Thoracic aorta (tissue), 2 donors: ENCODE measurements at regions not wholly inside any gene's neighbourhood (a gene's known extent, or its start where the extent isn't known, plus 50 kb on each side); places are given as distances from the start of the nearest gene placed in this dataset.

ENCODE experiments used
- ATAC-seq: fragments of 150-250 bp; one replicate; pipeline ENCODE4 v1.8.0; 2017; ENCODE audit warnings: low read depth; ENCODE audit not compliant: insufficient number of reproducible peaks, low FRiP score
- DNase-seq: peaks from one replicate; pipeline ENCODE4 v3.0.0-alpha.2; 2020; ENCODE audit warnings: low spot score
- H3K27ac ChIP-seq, 2 donors: fragments of 200-600 bp; sonication (generic); 1 replicate in 1 of 2; 2 replicates in 1 of 2; pipeline ENCODE4 v1.5.1; 2016; ENCODE audit warnings: mild to moderate bottlenecking in 2 of 2, moderate library complexity in 2 of 2
- H3K27me3 ChIP-seq: fragments of 200-600 bp; sonication (generic); replicated peaks from 2 replicates; pipeline ENCODE4 v1.6.0; 2016; ENCODE audit warnings: mild to moderate bottlenecking; ENCODE audit not compliant: insufficient read depth
- H3K36me3 ChIP-seq: fragments of 200-600 bp; sonication (generic); one replicate; pipeline ENCODE4 v1.5.1; 2016
- H3K4me1 ChIP-seq, 2 donors: fragments of 200-600 bp; sonication (generic); 1 replicate in 1 of 2; 2 replicates in 1 of 2; pipeline versions ENCODE4 v1.5.1 to v1.6.0; 2016; ENCODE audit warnings: low read depth in 2 of 2, mild to moderate bottlenecking in 1 of 2; ENCODE audit not compliant: control insufficient read depth in 1 of 2
- H3K4me3 ChIP-seq: fragments of 200-600 bp; sonication (generic); 2 replicates; pipeline ENCODE4 v1.5.1; 2016; ENCODE audit warnings: mild to moderate bottlenecking
- H3K9me3 ChIP-seq: fragments of 200-600 bp; sonication (generic); 2 replicates; pipeline ENCODE4 v1.5.1; 2016
- CTCF ChIP-seq: fragments of 200-600 bp; sonication (generic); IDR thresholded peaks from one replicate; pipeline ENCODE4 v1.5.1; 2019; ENCODE audit warnings: antibody characterized with exemption

- no peak for TF ChIP-seq CTCF
- DNase-seq (no peak), ATAC-seq (no peak)
- Histone ChIP-seq H3K27ac (no peak overlapping the region), H3K27me3 (no peaks in the 10 kb centered on the region), H3K4me3 (no peak overlapping the region), H3K4me1 (no peaks in the 10 kb centered on the region), H3K36me3 (no peaks in the 10 kb centered on the region), H3K9me3 (peaks cover 5% of the 10 kb centered on the region)
Observed at GRCh38 chr19:29395111-29395733, 130.6 kb upstream of the VSTM2B start.

DNA sequence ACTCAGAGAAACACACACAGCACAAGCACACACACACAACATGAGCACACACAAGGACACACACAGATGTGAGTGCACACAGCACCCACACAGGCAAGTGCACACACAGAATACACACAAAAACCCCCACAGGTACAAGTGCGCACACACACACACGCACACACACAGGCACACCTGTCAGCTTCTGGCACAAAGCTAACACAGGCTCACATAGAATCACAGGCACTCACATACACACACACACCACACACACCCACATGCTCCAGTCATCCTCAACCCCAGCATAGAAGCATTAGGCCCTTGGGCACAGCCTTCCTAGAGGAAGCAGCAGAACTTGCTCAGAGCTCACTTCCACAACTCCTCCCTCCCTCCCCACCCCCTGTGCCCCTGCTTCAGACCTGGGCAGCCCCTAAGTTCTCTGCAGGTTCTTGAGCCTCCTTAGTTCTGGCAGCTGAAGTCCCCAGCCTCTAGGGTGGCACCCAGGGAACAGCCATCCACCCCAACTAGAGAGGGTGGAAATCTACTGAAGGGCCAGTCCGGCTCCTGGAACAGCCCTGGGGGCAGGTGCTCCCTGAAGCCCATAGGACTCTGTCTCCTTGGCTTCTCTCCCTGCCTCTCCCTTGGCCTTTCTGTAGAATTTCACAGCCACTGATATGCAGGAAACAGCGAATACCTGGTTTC, 129.9 kb upstream of the VSTM2B start:
- H3K27ac ChIP-seq, result no peak overlapping the region
- DNase-seq (no peak), ATAC-seq (no peak)
- H3K4me3 ChIP-seq, result no peak overlapping the region
- no peaks in the 10 kb centered on the region for H3K27me3 ChIP-seq
- no peak for TF ChIP-seq CTCF
- H3K36me3 ChIP-seq, result no peaks in the 10 kb centered on the region
- peaks cover 5% of the 10 kb centered on the region for H3K9me3 ChIP-seq
- no peaks in the 10 kb centered on the region for H3K4me1 ChIP-seq

DNA sequence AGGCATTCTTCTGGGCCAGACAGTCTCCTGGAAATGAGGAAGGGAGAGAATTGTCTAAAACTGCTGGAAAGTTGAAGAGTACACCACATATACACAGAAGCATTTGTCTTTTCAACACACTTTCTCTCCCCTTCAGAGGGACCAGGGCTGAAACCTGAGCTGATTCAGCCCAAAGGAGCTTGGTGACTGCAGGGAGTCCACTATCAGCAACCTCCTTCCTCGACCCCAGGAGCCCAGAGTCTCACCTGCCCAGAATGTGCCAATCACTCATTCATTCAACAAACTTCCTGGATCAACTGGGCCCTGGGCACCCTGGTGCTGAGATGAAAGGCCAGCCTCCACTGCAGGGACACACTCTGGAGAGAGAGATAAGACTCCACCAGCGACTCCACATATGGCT, 128.9 kb upstream of the VSTM2B start:
- Histone ChIP-seq H3K27ac (no peak overlapping the region), H3K36me3 (no peaks in the 10 kb centered on the region), H3K4me3 (no peak overlapping the region), H3K9me3 (no peaks in the 10 kb centered on the region), H3K27me3 (no peaks in the 10 kb centered on the region), H3K4me1 (no peaks in the 10 kb centered on the region)
- no peak for TF ChIP-seq CTCF
- ATAC-seq, result no peak
- DNase-seq, result no peak

DNA sequence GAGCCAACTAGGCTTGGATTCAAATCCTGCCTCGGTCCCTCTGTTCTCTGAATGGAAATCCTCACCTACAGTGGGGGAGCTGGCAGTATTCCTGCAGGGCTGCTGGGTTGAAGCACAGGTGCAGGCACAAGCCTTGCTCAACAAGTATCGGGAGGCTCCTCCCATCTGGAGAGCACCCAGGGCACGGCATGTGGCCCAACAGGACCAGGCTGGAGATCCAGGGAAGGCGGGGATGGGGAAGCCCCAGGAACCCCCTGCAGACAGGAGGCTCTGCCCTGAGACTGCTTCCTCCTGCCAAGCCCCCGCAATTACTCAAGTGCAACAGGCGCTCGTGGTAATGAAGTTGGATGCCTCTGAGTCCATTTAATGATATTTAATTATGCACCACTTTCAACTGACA, 128.0 kb upstream of the VSTM2B start:
- Histone ChIP-seq H3K27me3 (no peaks in the 10 kb centered on the region), H3K36me3 (no peaks in the 10 kb centered on the region), H3K9me3 (no peaks in the 10 kb centered on the region), H3K4me1 (no peaks in the 10 kb centered on the region), H3K4me3 (no peak overlapping the region), H3K27ac (no peak overlapping the region)
- no peak for DNase-seq
- ATAC-seq, result no peak
- TF ChIP-seq CTCF, result no peak

DNA sequence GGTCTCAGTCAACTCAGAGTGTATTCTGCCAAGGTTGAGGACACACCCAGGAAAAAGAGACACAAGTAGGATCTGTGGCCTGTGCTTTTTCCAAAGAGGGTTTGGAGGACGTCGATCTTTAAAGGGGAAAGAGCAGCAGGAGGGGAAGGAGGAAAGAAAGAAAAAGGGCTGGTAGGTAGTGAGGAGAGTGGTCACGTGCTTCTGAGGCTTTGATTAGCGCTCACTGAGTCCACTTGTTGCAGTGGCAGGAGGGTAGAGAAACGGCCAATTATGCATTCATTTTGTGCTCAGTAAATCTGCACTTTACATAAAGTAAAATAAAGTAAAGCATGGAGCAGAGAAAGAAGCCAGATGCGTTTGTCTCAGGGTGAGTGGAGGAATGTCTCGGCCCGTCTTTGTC, 126.0 kb upstream of the VSTM2B start:
- Histone ChIP-seq H3K27me3 (no peaks in the 10 kb centered on the region), H3K36me3 (no peaks in the 10 kb centered on the region), H3K27ac (no peak overlapping the region), H3K4me1 (no peaks in the 10 kb centered on the region), H3K9me3 (no peaks in the 10 kb centered on the region), H3K4me3 (no peak overlapping the region)
- TF ChIP-seq CTCF, result no peak
- DNase-seq (no peak), ATAC-seq (no peak)
